ENCODE measurements at regions not wholly inside any gene's neighbourhood (a gene's known extent, or its start where the extent isn't known, plus 50 kb on each side); places are given as distances from the start of the nearest gene placed in this dataset.

- H3K36me3 ChIP-seq (replicated peaks in 1 of 2; ENCODE audit: control insufficient read depth in 1 of 2, insufficient read depth in 2 of 2, low read length in 2 of 2): no peaks in the 10 kb centered on the region
- intact Hi-C loops (cut with micrococcal nuclease): no loop called here
- H3K4me1 ChIP-seq (ENCODE audit: control insufficient read depth in 1 of 2, insufficient read depth in 2 of 2, low read length in 2 of 2): no peaks in the 10 kb centered on the region
- Mint-ChIP-seq H3K36me3 (no peaks in the 10 kb centered on the region), H3K9me3 (peaks cover 0 to 5% (median 0%) of the 10 kb centered on the region in 7 donors), H3K4me1 (no peaks in the 10 kb centered on the region), H3K27ac (no peak overlapping the region), H3K27me3 (ENCODE audit: low read depth in 3 of 3) (peaks cover 1 to 4% (median 3%) of the 10 kb centered on the region in 3 donors), H3K4me3 (no peak overlapping the region)
- no peaks in the 10 kb centered on the region for H3K79me2 ChIP-seq (ENCODE audit: insufficient read depth, low read length)
- no peaks in the 10 kb centered on the region for H3K9me3 ChIP-seq (replicated peaks in 1 of 2; ENCODE audit: control insufficient read depth in 1 of 2, insufficient read depth in 1 of 2, low read length in 2 of 2)
- 86% methylated on average over 2 of the region's 8 CpGs for WGBS (ENCODE audit: insufficient coverage)
- no peak for DNase-seq
- no peak for TF ChIP-seq CTCF (IDR thresholded peaks at IDR 0.05)
- no peak overlapping the region for H2AFZ ChIP-seq (ENCODE audit: insufficient read depth, low read depth, low read length, poor library complexity, severe bottlenecking)
- no peak overlapping the region for H3K4me3 ChIP-seq (replicated peaks in 1 of 3; ENCODE audit: low read depth in 2 of 3, low read length in 3 of 3)
- no peaks in the 10 kb centered on the region for H3K27me3 ChIP-seq (ENCODE audit: control insufficient read depth in 2 of 2, insufficient read depth in 2 of 2, low read length in 2 of 2)
- H3K27ac ChIP-seq (ENCODE audit: low read depth in 1 of 2, low read length in 2 of 2): no peak overlapping the region
- H3K4me2 ChIP-seq (replicated peaks; ENCODE audit: extremely low read depth, low read length, poor library complexity, severe bottlenecking): no peak overlapping the region
- H4K20me1 ChIP-seq (ENCODE audit: insufficient read depth, low read length): no peaks in the 10 kb centered on the region
- H3K9ac ChIP-seq (ENCODE audit: insufficient read depth, low read length, poor library complexity, severe bottlenecking): no peak overlapping the region
These were observed 391.9 kb upstream of the WWC1 start for GRCh38 chr5:167899490-167900070.

GRCh38 chr5:167900340-167900935 is 391.0 kb upstream of the WWC1 start:
- Mint-ChIP-seq H3K4me1 (no peaks in the 10 kb centered on the region), H3K9me3 (peaks cover 0 to 5% (median 0%) of the 10 kb centered on the region in 7 donors), H3K36me3 (no peaks in the 10 kb centered on the region), H3K4me3 (no peak overlapping the region), H3K27ac (no peak overlapping the region), H3K27me3 (ENCODE audit: low read depth in 3 of 3) (peaks cover 1 to 5% (median 4%) of the 10 kb centered on the region in 3 donors)
- H4K20me1 ChIP-seq (ENCODE audit: insufficient read depth, low read length): no peaks in the 10 kb centered on the region
- intact Hi-C loops (cut with micrococcal nuclease): no loop called here
- 90% methylated on average over 5 of the region's 6 CpGs for WGBS (ENCODE audit: insufficient coverage)
- H3K4me3 ChIP-seq (replicated peaks in 1 of 3; ENCODE audit: low read depth in 2 of 3, low read length in 3 of 3): no peak overlapping the region
- no peaks in the 10 kb centered on the region for H3K27me3 ChIP-seq (ENCODE audit: control insufficient read depth in 2 of 2, insufficient read depth in 2 of 2, low read length in 2 of 2)
- H3K27ac ChIP-seq (ENCODE audit: low read depth in 1 of 2, low read length in 2 of 2): no peak overlapping the region
- no peak overlapping the region for H3K4me2 ChIP-seq (replicated peaks; ENCODE audit: extremely low read depth, low read length, poor library complexity, severe bottlenecking)
- no peaks in the 10 kb centered on the region for H3K9me3 ChIP-seq (replicated peaks in 1 of 2; ENCODE audit: control insufficient read depth in 1 of 2, insufficient read depth in 1 of 2, low read length in 2 of 2)
- H3K36me3 ChIP-seq (replicated peaks in 1 of 2; ENCODE audit: control insufficient read depth in 1 of 2, insufficient read depth in 2 of 2, low read length in 2 of 2): no peaks in the 10 kb centered on the region
- H2AFZ ChIP-seq (ENCODE audit: insufficient read depth, low read depth, low read length, poor library complexity, severe bottlenecking): no peak overlapping the region
- TF ChIP-seq CTCF (IDR thresholded peaks at IDR 0.05): no peak
- DNase-seq: no peak
- no peaks in the 10 kb centered on the region for H3K4me1 ChIP-seq (ENCODE audit: control insufficient read depth in 1 of 2, insufficient read depth in 2 of 2, low read length in 2 of 2)
- no peak overlapping the region for H3K9ac ChIP-seq (ENCODE audit: insufficient read depth, low read length, poor library complexity, severe bottlenecking)
- no peaks in the 10 kb centered on the region for H3K79me2 ChIP-seq (ENCODE audit: insufficient read depth, low read length)

Data from CD14-positive monocyte (primary cell).